GM20000 (cell line): ENCODE measurements at regions not wholly inside any gene's neighbourhood (a gene's known extent, or its start where the extent isn't known, plus 50 kb on each side); places are given as distances from the start of the nearest gene placed in this dataset.

Experiments used
- DNase-seq: peaks from one replicate; pipeline ENCODE4 v3.0.0; 2012; ENCODE audit warnings: low spot score
- TF ChIP-seq, protein P1 (sequence below): IDR thresholded peaks from 2 replicates; pipeline ENCODE4 v1.5.1; 2012; ENCODE audit warnings: mild to moderate bottlenecking, control low read depth; ENCODE audit errors: extremely low read depth, missing control alignments

GRCh38 chr11:70775386-70776075 is 377.2 kb downstream of the CTTN start:
- TF ChIP-seq, protein P1, sequence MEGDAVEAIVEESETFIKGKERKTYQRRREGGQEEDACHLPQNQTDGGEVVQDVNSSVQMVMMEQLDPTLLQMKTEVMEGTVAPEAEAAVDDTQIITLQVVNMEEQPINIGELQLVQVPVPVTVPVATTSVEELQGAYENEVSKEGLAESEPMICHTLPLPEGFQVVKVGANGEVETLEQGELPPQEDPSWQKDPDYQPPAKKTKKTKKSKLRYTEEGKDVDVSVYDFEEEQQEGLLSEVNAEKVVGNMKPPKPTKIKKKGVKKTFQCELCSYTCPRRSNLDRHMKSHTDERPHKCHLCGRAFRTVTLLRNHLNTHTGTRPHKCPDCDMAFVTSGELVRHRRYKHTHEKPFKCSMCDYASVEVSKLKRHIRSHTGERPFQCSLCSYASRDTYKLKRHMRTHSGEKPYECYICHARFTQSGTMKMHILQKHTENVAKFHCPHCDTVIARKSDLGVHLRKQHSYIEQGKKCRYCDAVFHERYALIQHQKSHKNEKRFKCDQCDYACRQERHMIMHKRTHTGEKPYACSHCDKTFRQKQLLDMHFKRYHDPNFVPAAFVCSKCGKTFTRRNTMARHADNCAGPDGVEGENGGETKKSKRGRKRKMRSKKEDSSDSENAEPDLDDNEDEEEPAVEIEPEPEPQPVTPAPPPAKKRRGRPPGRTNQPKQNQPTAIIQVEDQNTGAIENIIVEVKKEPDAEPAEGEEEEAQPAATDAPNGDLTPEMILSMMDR = no peak
- no peak for DNase-seq

DNA sequence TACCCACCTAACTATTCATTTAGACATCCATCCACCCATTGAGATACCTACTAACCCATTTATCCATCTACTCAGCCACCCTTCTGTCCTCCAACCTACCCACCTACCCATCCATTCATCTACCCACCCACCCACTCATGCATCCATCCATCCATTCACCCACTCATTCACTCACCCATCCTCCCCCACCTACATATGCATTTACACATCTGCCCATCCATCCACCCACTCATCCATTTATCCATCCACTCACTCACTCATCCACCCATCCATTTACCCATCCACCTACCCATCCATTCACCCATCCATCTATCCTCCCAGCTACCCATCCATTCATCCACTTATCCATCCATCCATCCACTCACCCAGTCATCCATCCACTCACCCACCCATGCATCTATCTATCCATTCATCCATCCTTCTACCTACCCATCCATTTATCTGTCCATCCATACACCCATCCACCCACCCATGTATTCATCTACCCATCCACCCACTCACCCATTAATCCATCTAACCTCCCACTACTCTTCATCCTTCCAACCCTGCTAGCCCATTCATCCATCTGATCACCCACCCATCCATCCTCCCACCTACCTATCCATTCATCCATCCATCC is 378.7 kb downstream of the CTTN start:
- no peak for DNase-seq
- TF ChIP-seq, protein P1 = no peak

DNA sequence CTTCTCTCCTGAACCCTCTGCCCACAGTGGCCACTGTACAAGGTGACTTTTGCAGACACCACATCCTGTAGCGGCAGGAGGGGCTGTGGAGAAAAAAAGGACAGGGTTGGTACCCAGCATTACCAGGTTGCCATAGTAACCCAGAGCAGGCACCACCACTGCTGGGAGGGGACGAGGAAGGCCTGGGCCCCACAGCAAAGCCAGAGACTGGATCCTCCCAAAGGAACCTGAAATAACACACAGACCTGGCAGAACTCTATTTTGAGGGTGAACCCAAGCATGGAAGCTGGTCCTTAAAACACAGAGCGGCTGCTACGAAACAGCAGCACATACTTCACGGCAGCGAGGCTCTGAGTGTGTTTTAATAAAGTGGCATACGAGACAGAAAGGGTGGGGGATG is 380.6 kb downstream of the CTTN start:
- TF ChIP-seq, protein P1 = no peak
- DNase-seq = no peak

DNA sequence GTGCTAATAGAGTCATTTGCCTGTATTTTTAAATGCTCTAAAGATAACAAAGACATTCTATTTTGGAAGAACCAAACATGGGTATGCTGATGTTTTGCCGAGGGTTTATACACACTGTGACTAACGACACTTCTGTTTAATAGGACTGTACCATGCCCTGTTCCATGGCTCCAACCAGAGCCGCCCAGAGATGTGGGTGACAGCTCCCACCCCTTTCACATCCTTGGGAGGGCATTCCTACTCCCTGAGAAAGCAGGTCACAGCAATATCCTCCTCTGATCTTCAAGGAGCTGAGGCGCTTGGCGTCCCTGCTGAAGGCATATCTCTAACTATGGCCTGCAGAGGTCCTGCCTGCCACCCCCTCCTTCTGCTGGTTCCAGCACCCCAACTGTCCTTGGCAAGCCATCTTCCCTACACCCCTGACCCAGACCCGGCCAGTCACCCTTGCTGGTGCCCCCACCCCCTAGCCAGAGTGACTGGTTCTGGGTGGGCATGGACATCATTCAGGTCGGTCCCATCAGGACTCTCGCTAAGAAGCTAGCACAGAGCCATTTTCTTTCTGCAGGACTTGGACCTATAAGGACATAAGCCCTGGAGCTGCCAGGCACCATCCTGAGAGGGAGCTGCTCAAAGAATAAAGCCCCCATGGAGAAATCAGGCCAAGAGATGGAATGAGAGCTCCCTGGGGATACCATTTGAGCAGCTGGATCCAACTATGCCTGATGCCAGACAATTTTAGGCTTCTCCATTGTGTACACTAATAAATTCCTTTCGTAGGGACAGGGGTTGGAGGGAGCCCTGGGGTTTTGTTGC is 381.3 kb downstream of the CTTN start:
- no peak for DNase-seq
- TF ChIP-seq, protein P1 = no peak

DNA sequence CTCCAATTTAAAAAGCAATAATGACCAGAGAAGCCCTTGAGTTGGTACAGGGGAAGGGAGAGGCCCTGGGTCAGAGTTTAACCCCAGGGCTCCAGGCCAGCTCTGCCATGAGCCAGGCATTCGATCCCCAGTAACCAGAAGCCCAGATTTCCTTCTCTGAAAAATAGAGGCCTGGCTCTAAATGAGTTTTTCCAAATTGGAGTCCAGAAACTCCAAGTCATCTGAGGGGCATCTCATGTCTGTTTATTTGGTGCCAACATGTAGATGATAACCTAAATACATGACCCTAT is 381.9 kb downstream of the CTTN start:
- TF ChIP-seq, protein P1 = no peak
- DNase-seq = no peak

GRCh38 chr11:70782401-70782913 is 384.1 kb downstream of the CTTN start:
- no peak for DNase-seq
- TF ChIP-seq, protein P1 = no peak

GRCh38 chr11:70783356-70783755 is 385.0 kb downstream of the CTTN start:
- TF ChIP-seq, protein P1 = no peak

More at GRCh38 chr11:70783356-70783755, 385.0 kb downstream of the CTTN start:
- no peak for DNase-seq
